HFFc6 (cell line): ENCODE measurements at regions not wholly inside any gene's neighbourhood (a gene's known extent, or its start where the extent isn't known, plus 50 kb on each side); places are given as distances from the start of the nearest gene placed in this dataset.
"Not testable (repeated sequence)": the region's sequence is repeated elsewhere in the genome, so short reads cannot be mapped to it uniquely, and the experiment has no call there.

Experiments used
- DNase-seq: peaks from one replicate; pipeline ENCODE4 v3.0.0-alpha.2; 2018
- H3K27ac Mint-ChIP-seq: 2 replicates; pipeline ENCODE4 v1.8.0; 2020; ENCODE audit warnings: mild to moderate bottlenecking, mixed read lengths
- H3K27me3 Mint-ChIP-seq: 2 replicates; pipeline ENCODE4 v1.8.0; 2021; ENCODE audit warnings: mild to moderate bottlenecking, moderate library complexity, mixed read lengths; ENCODE audit not compliant: insufficient read depth
- H3K36me3 Mint-ChIP-seq: 2 replicates; pipeline ENCODE4 v1.8.0; 2021; ENCODE audit warnings: low read depth, mixed read lengths
- H3K4me1 Mint-ChIP-seq: 2 replicates; pipeline ENCODE4 v1.8.0; 2020; ENCODE audit warnings: low read depth, mixed read lengths
- H3K4me3 Mint-ChIP-seq: 2 replicates; pipeline ENCODE4 v1.8.0; 2020; ENCODE audit warnings: mild to moderate bottlenecking, moderate library complexity, mixed read lengths
- H3K9me3 Mint-ChIP-seq: 2 replicates; pipeline ENCODE4 v1.8.0; 2020; ENCODE audit warnings: mild to moderate bottlenecking, mixed read lengths
- TF ChIP-seq, protein P1 (sequence below): fragments of 200-600 bp; sonication (generic); IDR thresholded peaks from 2 replicates; pipeline ENCODE4 v1.5.0; 2021; ENCODE audit warnings: antibody characterized with exemption, mild to moderate bottlenecking

DNA sequence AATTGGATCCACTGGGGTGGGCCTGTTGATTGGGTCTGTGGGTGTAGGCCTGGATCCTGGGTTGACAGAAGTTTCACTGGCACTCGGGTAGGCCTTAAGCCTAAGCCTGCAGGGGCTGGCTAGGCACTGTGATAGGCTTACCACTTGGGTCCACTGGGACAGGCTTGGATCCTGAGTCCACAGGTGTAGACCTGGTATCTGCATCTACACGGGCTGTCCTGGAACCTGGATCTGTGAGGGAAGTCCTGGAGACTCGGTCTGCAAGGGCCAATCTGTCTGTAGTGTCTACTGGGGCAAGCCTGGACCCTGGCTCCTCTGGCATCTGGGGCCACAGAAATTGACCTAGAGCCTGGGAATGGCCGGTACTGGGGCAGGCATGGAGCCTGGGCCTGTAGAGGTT, 219.0 kb upstream of the NRG3 start:
- DNase-seq: no peak
- Mint-ChIP-seq H3K9me3 (peaks cover 33% of the 10 kb centered on the region), H3K4me1 (no peaks in the 10 kb centered on the region), H3K36me3 (no peaks in the 10 kb centered on the region), H3K4me3 (no peak overlapping the region), H3K27ac (no peak overlapping the region), H3K27me3 (no peaks in the 10 kb centered on the region; the same call in 1 of the 2 replicates)
- TF ChIP-seq, protein P1, sequence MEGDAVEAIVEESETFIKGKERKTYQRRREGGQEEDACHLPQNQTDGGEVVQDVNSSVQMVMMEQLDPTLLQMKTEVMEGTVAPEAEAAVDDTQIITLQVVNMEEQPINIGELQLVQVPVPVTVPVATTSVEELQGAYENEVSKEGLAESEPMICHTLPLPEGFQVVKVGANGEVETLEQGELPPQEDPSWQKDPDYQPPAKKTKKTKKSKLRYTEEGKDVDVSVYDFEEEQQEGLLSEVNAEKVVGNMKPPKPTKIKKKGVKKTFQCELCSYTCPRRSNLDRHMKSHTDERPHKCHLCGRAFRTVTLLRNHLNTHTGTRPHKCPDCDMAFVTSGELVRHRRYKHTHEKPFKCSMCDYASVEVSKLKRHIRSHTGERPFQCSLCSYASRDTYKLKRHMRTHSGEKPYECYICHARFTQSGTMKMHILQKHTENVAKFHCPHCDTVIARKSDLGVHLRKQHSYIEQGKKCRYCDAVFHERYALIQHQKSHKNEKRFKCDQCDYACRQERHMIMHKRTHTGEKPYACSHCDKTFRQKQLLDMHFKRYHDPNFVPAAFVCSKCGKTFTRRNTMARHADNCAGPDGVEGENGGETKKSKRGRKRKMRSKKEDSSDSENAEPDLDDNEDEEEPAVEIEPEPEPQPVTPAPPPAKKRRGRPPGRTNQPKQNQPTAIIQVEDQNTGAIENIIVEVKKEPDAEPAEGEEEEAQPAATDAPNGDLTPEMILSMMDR: no peak

GRCh38 chr10:81662837-81663236, 212.2 kb upstream of the NRG3 start:
- H3K4me1 Mint-ChIP-seq: no peaks in the 10 kb centered on the region
- no peak overlapping the region for H3K4me3 Mint-ChIP-seq
- no peaks in the 10 kb centered on the region for H3K27me3 Mint-ChIP-seq
- DNase-seq: no peak
- TF ChIP-seq, protein P1: no peak
- no peak overlapping the region for H3K27ac Mint-ChIP-seq
- peaks cover 39% of the 10 kb centered on the region for H3K9me3 Mint-ChIP-seq
- H3K36me3 Mint-ChIP-seq: no peaks in the 10 kb centered on the region

GRCh38 chr10:81664800-81665199, 210.2 kb upstream of the NRG3 start:
- DNase-seq, H3K27me3 Mint-ChIP-seq, H3K4me3 Mint-ChIP-seq, H3K36me3 Mint-ChIP-seq, H3K4me1 Mint-ChIP-seq, H3K27ac Mint-ChIP-seq: not testable (repeated sequence)
- peaks cover 48% of the 10 kb centered on the region for H3K9me3 Mint-ChIP-seq

- TF ChIP-seq, protein P1: no peak
- DNase-seq: no peak
- no peak overlapping the region for H3K4me3 Mint-ChIP-seq
- H3K27ac Mint-ChIP-seq: no peak overlapping the region
- H3K27me3 Mint-ChIP-seq: no peaks in the 10 kb centered on the region; the same call in 1 of the 2 replicates
- H3K4me1 Mint-ChIP-seq: no peaks in the 10 kb centered on the region
- H3K36me3 Mint-ChIP-seq: no peaks in the 10 kb centered on the region
- H3K9me3 Mint-ChIP-seq: peaks cover 37% of the 10 kb centered on the region
Measured at GRCh38 chr10:81674941-81675340, 200.1 kb upstream of the NRG3 start.

- no peak overlapping the region for H3K27ac Mint-ChIP-seq
- H3K36me3 Mint-ChIP-seq: no peaks in the 10 kb centered on the region
- no peak overlapping the region for H3K4me3 Mint-ChIP-seq
- H3K9me3 Mint-ChIP-seq: peaks cover 44% of the 10 kb centered on the region
- no peaks in the 10 kb centered on the region for H3K4me1 Mint-ChIP-seq
- TF ChIP-seq, protein P1: no peak
- no peaks in the 10 kb centered on the region for H3K27me3 Mint-ChIP-seq
- DNase-seq: no peak
Measured at GRCh38 chr10:81679291-81679690, 195.7 kb upstream of the NRG3 start.

GRCh38 chr10:81680359-81680758, 194.6 kb upstream of the NRG3 start:
- Mint-ChIP-seq H3K27ac (no peak overlapping the region), H3K27me3 (no peaks in the 10 kb centered on the region)
- no peak for DNase-seq

More at GRCh38 chr10:81680359-81680758, 194.6 kb upstream of the NRG3 start:
- Mint-ChIP-seq H3K4me3 (no peak overlapping the region), H3K9me3 (peaks cover 37% of the 10 kb centered on the region), H3K4me1 (no peaks in the 10 kb centered on the region), H3K36me3 (no peaks in the 10 kb centered on the region)
- TF ChIP-seq, protein P1: no peak
